Fibroblast of lung (primary cell): ENCODE measurements at regions not wholly inside any gene's neighbourhood (a gene's known extent, or its start where the extent isn't known, plus 50 kb on each side); places are given as distances from the start of the nearest gene placed in this dataset.

Source experiments
- DNase-seq, 2 donors: peaks; one replicate each; pipeline versions ENCODE4 v3.0.0 to v3.0.0-alpha.2; 2010; ENCODE audit warnings: low read depth in 2 of 2
- H2AFZ ChIP-seq: 2 replicates; pipeline ENCODE4 v1.5.1; 2012; ENCODE audit warnings: low read length, control low read depth, inconsistent platforms
- H3K27ac ChIP-seq: 2 replicates; pipeline ENCODE4 v1.5.1; 2011; ENCODE audit warnings: low read length, control low read depth; ENCODE audit not compliant: insufficient read depth
- H3K27me3 ChIP-seq: 2 replicates; pipeline ENCODE4 v1.5.1; 2011; ENCODE audit warnings: mild to moderate bottlenecking, low read length; ENCODE audit not compliant: control insufficient read depth, insufficient read depth
- H3K36me3 ChIP-seq: 2 replicates; pipeline ENCODE4 v1.5.1; 2011; ENCODE audit warnings: low read length; ENCODE audit not compliant: control insufficient read depth, insufficient read depth
- H3K4me1 ChIP-seq: 2 replicates; pipeline ENCODE4 v1.5.1; 2011; ENCODE audit warnings: low read length; ENCODE audit not compliant: control insufficient read depth, insufficient read depth; ENCODE audit errors: extremely low read depth
- H3K4me2 ChIP-seq: 2 replicates; pipeline ENCODE4 v1.5.1; 2011; ENCODE audit warnings: low read length, control low read depth; ENCODE audit not compliant: insufficient read depth; ENCODE audit errors: extremely low read depth
- H3K4me3 ChIP-seq, 4 experiments: fragments of 200-600 bp in 1 of 4; sonication (generic) in 1 of 4; replicated peaks in 1 of 4; 2 replicates each; pipeline ENCODE4 v1.5.1; 2011 to 2016; ENCODE audit warnings: low read length in 4 of 4, low read depth in 3 of 4, mild to moderate bottlenecking in 3 of 4, control low read depth in 2 of 4, inconsistent platforms in 1 of 4, mixed read lengths in 1 of 4; ENCODE audit not compliant: insufficient read depth in 1 of 4; ENCODE audit errors: control extremely low read depth in 1 of 4
- H3K79me2 ChIP-seq: 2 replicates; pipeline ENCODE4 v1.5.1; 2012; ENCODE audit warnings: mild to moderate bottlenecking, low read length, inconsistent platforms; ENCODE audit not compliant: control insufficient read depth, insufficient read depth
- H3K9ac ChIP-seq: 2 replicates; pipeline ENCODE4 v1.5.1; 2011; ENCODE audit warnings: mild to moderate bottlenecking, low read length, control low read depth; ENCODE audit not compliant: insufficient read depth
- H3K9me3 ChIP-seq: 2 replicates; pipeline ENCODE4 v1.5.1; 2012; ENCODE audit warnings: low read depth, low read length; ENCODE audit not compliant: control insufficient read depth, insufficient read depth
- H4K20me1 ChIP-seq: 2 replicates; pipeline ENCODE4 v1.5.1; 2011; ENCODE audit warnings: low read length; ENCODE audit not compliant: control insufficient read depth, insufficient read depth; ENCODE audit errors: extremely low read depth
- CTCF ChIP-seq, 2 donors: IDR thresholded peaks in 1 of 2; conservative IDR thresholded peaks in 1 of 2; 1 replicate in 1 of 2; 2 replicates in 1 of 2; pipeline ENCODE4 v1.5.1; 2011 to 2012; ENCODE audit warnings: low read length in 2 of 2, control low read depth in 1 of 2, inconsistent platforms in 1 of 2, low read depth in 1 of 2, mild to moderate bottlenecking in 1 of 2
- EZH2 ChIP-seq: IDR thresholded peaks from 2 replicates; pipeline ENCODE4 v1.5.1; 2012; ENCODE audit warnings: low read length, control low read depth, mild to moderate bottlenecking; ENCODE audit errors: missing control alignments

- H3K4me3 ChIP-seq = no peak overlapping the region
- no peak overlapping the region for H3K9ac ChIP-seq
- no peak for DNase-seq
- H4K20me1 ChIP-seq = no peaks in the 10 kb centered on the region
- TF ChIP-seq EZH2 (no peak), CTCF (conservative IDR thresholded peaks at IDR 0.05 in 1 of 2, IDR thresholded peaks at IDR 0.05 in 1 of 2; ENCODE audit: low read depth in 1 of 2, low read length in 2 of 2) (no peak)
- H3K4me1 ChIP-seq = peaks cover 14% of the 10 kb centered on the region
- H3K27me3 ChIP-seq = no peaks in the 10 kb centered on the region
- no peaks in the 10 kb centered on the region for H3K36me3 ChIP-seq
- H3K27ac ChIP-seq = no peak overlapping the region
- H2AFZ ChIP-seq = no peak overlapping the region
- H3K79me2 ChIP-seq = peaks cover 25% of the 10 kb centered on the region
- no peak overlapping the region for H3K4me2 ChIP-seq
- no peaks in the 10 kb centered on the region for H3K9me3 ChIP-seq
Measured at GRCh38 chr10:51002469-51002868, 71.8 kb upstream of the PRKG1 start.

GRCh38 chr10:51004776-51005175 lies 69.5 kb upstream of the PRKG1 start:
- H2AFZ ChIP-seq = no peak overlapping the region
- no peak overlapping the region for H3K27ac ChIP-seq

GRCh38 chr10:51005551-51005950 lies 68.7 kb upstream of the PRKG1 start:
- no peak overlapping the region for H3K4me2 ChIP-seq
- H4K20me1 ChIP-seq = no peaks in the 10 kb centered on the region
- H2AFZ ChIP-seq = no peak overlapping the region
- no peak overlapping the region for H3K4me3 ChIP-seq
- H3K27me3 ChIP-seq = no peaks in the 10 kb centered on the region
- no peaks in the 10 kb centered on the region for H3K36me3 ChIP-seq
- peaks cover 5% of the 10 kb centered on the region for H3K4me1 ChIP-seq
- H3K27ac ChIP-seq = no peak overlapping the region
- peaks cover 16% of the 10 kb centered on the region for H3K79me2 ChIP-seq
- no peaks in the 10 kb centered on the region for H3K9me3 ChIP-seq
- DNase-seq = no peak
- TF ChIP-seq CTCF (conservative IDR thresholded peaks at IDR 0.05 in 1 of 2, IDR thresholded peaks at IDR 0.05 in 1 of 2; ENCODE audit: low read depth in 1 of 2, low read length in 2 of 2) = no peak
- no peak overlapping the region for H3K9ac ChIP-seq

More at GRCh38 chr10:51004776-51005175, 69.5 kb upstream of the PRKG1 start:
- Histone ChIP-seq H3K36me3 (no peaks in the 10 kb centered on the region), H3K27me3 (no peaks in the 10 kb centered on the region), H3K9ac (no peak overlapping the region), H3K9me3 (no peaks in the 10 kb centered on the region), H3K4me1 (peaks cover 9% of the 10 kb centered on the region), H3K79me2 (peaks cover 16% of the 10 kb centered on the region), H4K20me1 (no peaks in the 10 kb centered on the region), H3K4me2 (no peak overlapping the region), H3K4me3 (no peak overlapping the region)
- TF ChIP-seq CTCF (conservative IDR thresholded peaks at IDR 0.05 in 1 of 2, IDR thresholded peaks at IDR 0.05 in 1 of 2; ENCODE audit: low read depth in 1 of 2, low read length in 2 of 2) = no peak
- TF ChIP-seq EZH2 = no peak
- DNase-seq = no peak
